ENCODE measurements at regions not wholly inside any gene's neighbourhood (a gene's known extent, or its start where the extent isn't known, plus 50 kb on each side); places are given as distances from the start of the nearest gene placed in this dataset.

- no peak for DNase-seq
- Histone ChIP-seq H3K27me3 (no peaks in the 10 kb centered on the region), H3K4me1 (no peaks in the 10 kb centered on the region), H3K4me3 (no peak overlapping the region), H3K27ac (no peak overlapping the region), H3K9me3 (no peaks in the 10 kb centered on the region), H3K36me3 (no peaks in the 10 kb centered on the region)
- intact Hi-C loops (cut with DNase I) = no loop called here
- ATAC-seq = no peak
- no peak for TF ChIP-seq CTCF (IDR thresholded peaks at IDR 0.05)
These were observed 434.9 kb downstream of the PDGFC start for GRCh38 chr4:156536661-156537060.

DNA sequence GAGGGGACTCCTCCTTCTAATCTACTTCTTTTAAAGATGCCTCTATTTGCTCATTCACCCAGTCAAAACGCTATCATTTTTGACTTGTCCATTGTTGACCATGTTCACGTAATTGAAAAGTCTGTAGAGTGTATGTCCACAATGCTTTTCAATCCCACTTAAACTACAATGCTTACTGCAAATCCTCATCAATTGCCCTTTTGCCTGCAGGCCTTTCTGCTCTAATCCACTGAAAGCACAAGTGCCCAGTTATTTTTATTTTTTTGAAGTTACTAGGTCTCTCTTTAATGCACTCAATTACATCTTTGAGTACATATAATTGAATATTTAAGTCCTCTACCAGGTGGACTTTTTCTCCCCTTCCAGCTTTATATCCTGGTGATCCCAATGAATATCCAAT lies 437.4 kb downstream of the PDGFC start:
- intact Hi-C loops (cut with DNase I) = no loop called here
- no peak overlapping the region for H3K4me3 ChIP-seq
- H3K36me3 ChIP-seq = no peaks in the 10 kb centered on the region
- no peak overlapping the region for H3K27ac ChIP-seq
- no peak for TF ChIP-seq CTCF (IDR thresholded peaks at IDR 0.05)
- ATAC-seq (no peak), DNase-seq (no peak)
- no peaks in the 10 kb centered on the region for H3K4me1 ChIP-seq
- no peaks in the 10 kb centered on the region for H3K27me3 ChIP-seq
- H3K9me3 ChIP-seq = no peaks in the 10 kb centered on the region

DNA sequence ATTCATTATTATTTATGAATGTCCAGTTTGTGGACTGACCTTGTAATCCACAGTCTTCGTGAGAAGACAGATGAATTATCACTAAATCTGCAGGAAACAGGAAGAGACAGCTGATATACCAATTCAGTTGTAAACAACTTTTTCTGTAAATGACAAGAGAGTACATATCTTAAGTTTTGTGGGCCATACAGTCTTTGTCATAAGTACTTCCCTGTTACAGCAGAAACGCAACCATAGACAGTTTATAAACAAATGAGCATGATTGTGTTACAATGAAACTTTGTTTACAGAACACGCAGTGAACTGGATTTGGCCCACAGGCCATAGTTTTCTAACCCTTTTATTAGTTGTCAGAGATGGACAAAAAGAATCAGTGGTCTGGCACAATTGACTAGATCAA lies 443.4 kb downstream of the PDGFC start:
- DNase-seq (no peak), ATAC-seq (no peak)
- H3K36me3 ChIP-seq = no peaks in the 10 kb centered on the region
- no peaks in the 10 kb centered on the region for H3K27me3 ChIP-seq
- no peaks in the 10 kb centered on the region for H3K9me3 ChIP-seq
- intact Hi-C loops (cut with DNase I) = no loop called here
- H3K4me3 ChIP-seq = no peak overlapping the region
- TF ChIP-seq CTCF (IDR thresholded peaks at IDR 0.05) = no peak
- no peaks in the 10 kb centered on the region for H3K4me1 ChIP-seq
- H3K27ac ChIP-seq = no peak overlapping the region

DNA sequence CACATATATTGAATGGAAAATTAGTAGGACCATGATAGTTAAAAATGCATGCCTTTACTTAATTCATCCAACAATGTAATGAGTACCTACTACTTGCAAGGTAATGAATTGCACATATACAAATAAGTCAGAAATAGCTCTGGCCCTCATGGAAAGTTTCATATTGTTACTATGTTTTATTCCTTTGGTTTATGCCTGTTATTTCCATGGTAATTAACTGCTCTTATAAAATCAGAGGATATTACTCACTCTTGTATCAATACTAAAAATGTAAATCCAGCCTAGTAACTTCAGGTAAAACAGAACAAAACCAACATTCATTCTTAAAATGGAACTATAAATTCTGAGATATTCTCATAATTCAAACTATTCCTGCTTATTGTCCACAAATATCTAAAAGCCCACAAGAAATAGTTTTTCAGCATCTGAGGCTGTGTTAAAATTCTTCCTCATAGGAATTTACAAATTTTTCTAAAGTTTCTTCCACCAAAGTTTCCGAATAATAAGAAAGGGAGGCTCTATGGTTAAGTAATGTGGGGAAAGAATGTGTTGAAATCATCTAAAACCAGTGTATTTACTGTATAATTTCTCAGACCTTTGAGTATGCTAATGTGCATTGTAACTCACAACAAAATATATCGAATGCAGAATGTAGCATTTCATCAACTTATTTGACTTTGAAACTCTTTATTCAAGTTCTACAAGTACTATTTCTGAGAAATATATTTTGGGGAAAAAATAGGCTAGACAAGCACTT lies 444.2 kb downstream of the PDGFC start:
- DNase-seq (no peak), ATAC-seq (no peak)
- TF ChIP-seq CTCF (IDR thresholded peaks at IDR 0.05) = no peak
- Histone ChIP-seq H3K4me1 (no peaks in the 10 kb centered on the region), H3K27ac (no peak overlapping the region), H3K36me3 (no peaks in the 10 kb centered on the region), H3K4me3 (no peak overlapping the region), H3K27me3 (no peaks in the 10 kb centered on the region), H3K9me3 (no peaks in the 10 kb centered on the region)
- intact Hi-C loops (cut with DNase I) = no loop called here

DNA sequence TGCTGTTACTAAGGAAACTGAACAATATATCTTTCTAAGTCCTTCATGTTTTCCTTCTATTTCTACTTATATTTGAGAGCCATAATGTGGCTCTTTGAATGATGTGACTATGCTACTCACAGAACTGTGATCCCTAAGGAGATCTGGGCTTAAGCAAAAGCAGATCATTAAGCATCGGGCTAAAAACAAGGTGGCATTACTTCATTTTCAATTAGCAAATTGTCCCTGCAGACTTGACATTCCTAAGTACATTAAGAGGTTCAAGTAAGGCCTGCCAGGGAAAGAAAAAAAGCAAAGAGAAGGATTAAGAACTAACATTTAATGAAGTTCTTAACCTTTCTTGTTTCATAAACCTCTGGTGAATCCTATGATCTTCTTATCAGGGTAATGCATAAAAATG lies 447.6 kb downstream of the PDGFC start:
- H3K27me3 ChIP-seq = no peaks in the 10 kb centered on the region
- no peaks in the 10 kb centered on the region for H3K9me3 ChIP-seq
- DNase-seq (no peak), ATAC-seq (no peak)
- no peak for TF ChIP-seq CTCF (IDR thresholded peaks at IDR 0.05)
- H3K4me1 ChIP-seq = no peaks in the 10 kb centered on the region
- H3K36me3 ChIP-seq = no peaks in the 10 kb centered on the region
- no peak overlapping the region for H3K27ac ChIP-seq
- intact Hi-C loops (cut with DNase I) = no loop called here
- H3K4me3 ChIP-seq = no peak overlapping the region

DNA sequence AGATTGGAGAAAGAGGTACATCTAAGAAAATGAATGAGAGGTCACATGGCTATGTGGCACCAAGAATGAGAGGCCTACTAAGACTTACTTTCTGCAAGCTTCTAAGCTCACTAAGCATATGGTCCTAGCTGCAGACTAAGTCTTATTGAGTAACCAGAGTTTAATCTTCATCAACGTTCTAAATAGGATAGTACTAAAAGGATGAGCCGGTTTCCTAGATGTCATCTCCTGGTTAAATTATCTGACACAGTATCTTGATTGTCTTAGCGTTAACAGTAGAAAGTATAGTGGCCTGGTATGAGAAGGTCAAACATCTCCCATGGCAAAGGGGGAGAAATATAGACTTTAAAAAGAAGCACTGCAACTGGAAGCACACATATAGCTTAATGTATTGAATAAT lies 448.1 kb downstream of the PDGFC start:
- no peaks in the 10 kb centered on the region for H3K9me3 ChIP-seq
- intact Hi-C loops (cut with DNase I) = no loop called here
- no peak for ATAC-seq
- no peaks in the 10 kb centered on the region for H3K27me3 ChIP-seq
- H3K36me3 ChIP-seq = no peaks in the 10 kb centered on the region
- no peak for DNase-seq
- no peak for TF ChIP-seq CTCF (IDR thresholded peaks at IDR 0.05)
- no peak overlapping the region for H3K4me3 ChIP-seq
- no peak overlapping the region for H3K27ac ChIP-seq
- no peaks in the 10 kb centered on the region for H3K4me1 ChIP-seq
